HG02763 (cell line): ENCODE measurements at regions not wholly inside any gene's neighbourhood (a gene's known extent, or its start where the extent isn't known, plus 50 kb on each side); places are given as distances from the start of the nearest gene placed in this dataset.

Experiments
- ATAC-seq: cut with Tn5 transposase; IDR thresholded peaks from one replicate; pipeline ENCODE4 v1.9.1; 2021; ENCODE audit warnings: mild to moderate bottlenecking, moderate library complexity; ENCODE audit not compliant: unreplicated experiment

GRCh38 chr18:45413180-45413836 lies 202.0 kb upstream of the SLC14A2 start:
- no peak for ATAC-seq

- ATAC-seq = no peak
Measured at GRCh38 chr18:45415614-45416013, 199.7 kb upstream of the SLC14A2 start.

GRCh38 chr18:45416168-45416567 lies 199.1 kb upstream of the SLC14A2 start:
- ATAC-seq = no peak

- ATAC-seq = no peak
Measured at GRCh38 chr18:45417392-45417791, 197.9 kb upstream of the SLC14A2 start.

GRCh38 chr18:45423659-45424058 lies 191.6 kb upstream of the SLC14A2 start:
- ATAC-seq = no peak

GRCh38 chr18:45430041-45430440 lies 185.2 kb upstream of the SLC14A2 start:
- ATAC-seq = no peak

- ATAC-seq = no peak
Measured at GRCh38 chr18:45435810-45436209, 179.5 kb upstream of the SLC14A2 start.

DNA sequence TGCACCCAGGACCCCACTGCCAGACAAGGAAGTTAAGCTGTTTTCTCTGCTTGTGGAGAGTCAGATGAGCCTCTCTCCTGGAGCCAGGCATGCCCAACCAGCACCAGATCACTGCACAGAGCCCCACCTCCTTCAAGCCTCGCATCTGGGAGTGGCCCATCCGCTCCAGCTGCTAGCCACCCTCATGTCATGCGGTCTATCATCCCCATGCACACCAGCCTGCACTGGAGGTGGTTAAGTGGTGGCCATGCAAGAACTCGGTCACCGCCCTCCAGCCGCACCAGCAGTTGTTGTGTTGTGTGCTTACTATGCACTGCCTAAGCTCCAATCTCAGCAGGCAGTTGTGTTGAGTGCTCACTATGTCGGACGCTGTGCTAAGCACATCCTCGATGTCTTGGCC lies 177.9 kb upstream of the SLC14A2 start:
- no peak for ATAC-seq

- no peak for ATAC-seq
Measured at GRCh38 chr18:45439851-45440645, 175.2 kb upstream of the SLC14A2 start.

DNA sequence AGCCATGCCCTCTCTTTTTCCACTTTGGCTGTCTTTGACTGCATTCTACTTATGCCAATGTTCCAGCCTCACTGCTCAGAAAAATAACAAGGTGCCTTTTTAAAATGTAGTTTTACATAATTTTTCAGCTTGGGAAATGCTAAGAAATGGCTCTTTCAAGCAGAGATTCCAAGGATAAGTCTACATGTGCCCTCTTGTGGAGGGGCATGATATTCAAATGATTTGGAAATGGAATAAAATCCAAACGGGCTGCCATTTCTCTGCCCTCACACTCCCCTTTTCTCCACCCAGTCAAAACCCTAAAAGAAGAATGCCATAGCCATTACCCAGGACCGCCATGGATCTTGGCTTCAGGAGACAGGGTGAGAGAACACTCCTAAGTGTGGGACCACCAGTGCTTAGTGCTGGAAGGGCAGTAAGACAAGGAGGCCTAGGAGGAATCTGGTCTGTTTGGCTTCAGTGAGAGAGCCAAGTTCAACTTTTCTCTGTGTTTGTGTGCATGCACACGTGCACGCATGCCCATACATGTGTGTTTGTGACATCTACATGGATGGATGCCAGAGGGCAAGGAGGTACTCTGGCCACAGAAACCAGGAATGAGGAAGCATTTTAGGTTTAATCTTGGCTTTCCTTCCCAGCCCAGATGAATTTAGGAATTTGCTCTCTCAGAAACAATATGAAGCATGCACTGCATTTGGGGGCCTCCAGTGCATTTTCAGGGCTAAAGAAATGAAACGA lies 174.0 kb upstream of the SLC14A2 start:
- ATAC-seq = no peak

- ATAC-seq = no peak
Measured at GRCh38 chr18:45444040-45444439, 171.2 kb upstream of the SLC14A2 start.

DNA sequence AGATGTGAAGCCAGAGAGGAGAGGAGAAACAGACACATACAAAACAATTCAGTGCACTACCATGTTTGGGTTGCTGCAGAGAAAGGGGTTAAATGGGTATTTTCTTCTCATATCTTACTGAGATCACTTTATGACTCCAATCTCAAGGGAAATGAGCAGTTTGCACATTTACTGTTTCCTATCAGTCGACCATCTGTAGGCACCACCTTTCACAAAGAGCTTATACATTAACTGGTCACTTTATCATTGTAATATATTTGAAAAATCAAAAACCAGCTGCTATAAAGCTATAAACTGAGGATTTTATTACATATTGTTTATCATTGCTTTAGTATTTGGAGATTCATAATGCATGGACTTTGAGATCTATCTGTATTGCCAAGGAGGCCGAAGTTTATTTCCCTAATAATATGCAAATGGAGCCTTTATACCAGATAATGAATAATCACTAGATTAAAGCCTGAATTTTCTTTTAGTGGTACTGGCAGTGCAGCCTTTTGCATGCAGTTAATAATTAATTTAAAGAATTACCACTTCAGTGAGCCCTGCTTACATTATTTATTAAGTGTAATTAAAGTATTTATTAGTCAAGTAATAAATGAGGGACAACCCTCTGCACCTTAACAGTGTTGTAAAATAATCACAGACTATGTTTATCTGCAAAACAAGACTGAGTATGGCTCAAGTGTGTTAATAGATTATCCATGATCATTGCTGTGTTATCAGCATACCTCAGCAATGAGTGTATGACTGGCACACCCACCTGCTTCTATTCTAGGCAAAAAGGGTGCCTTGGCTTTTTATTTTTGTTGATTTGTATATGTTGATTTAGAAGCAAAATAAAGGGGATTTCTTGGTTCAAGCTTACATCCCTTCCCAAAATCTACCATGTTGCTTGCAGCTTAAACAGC lies 167.7 kb upstream of the SLC14A2 start:
- ATAC-seq = no peak

DNA sequence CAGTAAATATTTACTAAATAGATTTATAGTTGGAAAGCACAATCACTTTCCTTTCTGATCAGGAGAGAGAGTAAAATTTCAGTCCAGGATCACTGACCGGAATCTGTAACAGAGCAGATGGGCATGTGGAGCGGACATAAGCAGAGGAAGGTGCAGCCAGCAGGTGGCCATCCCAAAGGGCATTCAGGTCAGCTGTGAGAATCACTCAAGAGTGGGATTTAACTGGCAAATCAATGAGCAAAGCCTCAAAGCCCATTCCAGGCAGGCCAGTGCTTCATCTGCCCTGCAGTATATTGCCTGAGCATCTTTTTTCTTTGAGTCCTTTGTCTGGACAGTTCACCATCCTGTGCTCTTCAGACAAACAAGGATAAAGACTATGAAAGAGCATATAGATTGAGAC lies 166.4 kb upstream of the SLC14A2 start:
- ATAC-seq = no peak

GRCh38 chr18:45449418-45450227 lies 165.7 kb upstream of the SLC14A2 start:
- ATAC-seq = no peak

DNA sequence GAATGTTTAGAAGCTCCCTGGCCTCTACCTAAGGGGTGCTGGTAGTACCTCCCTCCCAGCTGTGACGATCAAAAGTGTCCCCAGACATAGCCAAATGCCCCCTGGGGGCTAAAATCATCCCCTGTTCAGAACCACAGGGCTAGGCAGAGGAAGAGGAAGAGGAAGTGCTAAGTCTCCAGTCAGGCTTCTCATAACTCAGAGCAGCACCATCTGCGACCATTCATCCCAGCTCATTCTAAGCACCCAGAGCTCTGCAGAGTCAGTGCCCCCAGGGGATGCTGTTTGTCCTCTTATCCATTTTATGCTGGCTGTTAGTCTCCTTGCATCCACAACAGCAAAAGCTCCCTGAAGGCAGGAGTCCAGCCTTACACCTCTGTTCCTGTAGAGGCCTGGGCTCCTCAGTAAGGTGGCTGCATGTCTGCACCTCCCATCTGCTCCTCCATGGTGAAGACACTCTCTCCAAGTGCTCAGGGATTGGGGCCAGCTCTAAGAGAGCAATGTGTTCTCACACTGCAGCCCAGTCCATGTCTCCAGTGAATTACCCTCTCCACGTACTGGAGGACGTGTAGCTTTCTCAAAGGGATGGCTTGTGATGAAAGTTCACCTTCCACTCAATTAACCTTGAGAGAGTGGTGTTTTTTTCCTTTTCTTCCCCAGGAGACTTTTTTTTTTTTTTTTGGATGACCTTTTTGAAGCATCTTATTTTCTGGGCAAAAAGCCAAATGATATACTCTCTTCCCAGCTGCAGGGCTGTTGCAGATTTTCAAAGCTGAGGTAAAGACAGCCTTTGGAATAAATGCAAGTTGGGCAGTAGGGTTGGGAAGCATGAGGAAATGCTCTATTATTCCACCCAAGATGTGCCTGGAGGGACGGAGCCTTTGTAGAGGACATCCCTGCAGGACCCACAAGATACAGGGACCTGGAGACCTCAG lies 158.9 kb upstream of the SLC14A2 start:
- no peak for ATAC-seq

DNA sequence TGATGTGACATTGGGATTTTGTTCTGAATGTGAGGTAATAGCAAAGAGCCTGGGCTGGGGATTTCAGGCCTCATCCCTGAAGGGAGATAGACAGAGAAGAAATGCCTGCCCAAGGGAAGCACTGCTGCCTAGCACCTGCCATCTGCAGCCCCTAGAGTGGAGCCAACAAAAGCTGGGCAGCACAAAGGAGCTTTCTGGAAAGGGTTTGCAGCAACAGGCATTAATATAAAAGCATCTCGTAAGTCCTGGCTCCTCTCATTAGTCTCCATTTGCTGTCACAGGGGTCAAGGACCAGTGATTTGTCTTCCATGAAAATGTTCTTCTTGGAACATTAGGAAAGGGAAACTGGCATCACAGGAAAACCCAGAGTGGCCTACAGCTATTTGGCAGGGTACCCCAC lies 157.2 kb upstream of the SLC14A2 start:
- no peak for ATAC-seq

DNA sequence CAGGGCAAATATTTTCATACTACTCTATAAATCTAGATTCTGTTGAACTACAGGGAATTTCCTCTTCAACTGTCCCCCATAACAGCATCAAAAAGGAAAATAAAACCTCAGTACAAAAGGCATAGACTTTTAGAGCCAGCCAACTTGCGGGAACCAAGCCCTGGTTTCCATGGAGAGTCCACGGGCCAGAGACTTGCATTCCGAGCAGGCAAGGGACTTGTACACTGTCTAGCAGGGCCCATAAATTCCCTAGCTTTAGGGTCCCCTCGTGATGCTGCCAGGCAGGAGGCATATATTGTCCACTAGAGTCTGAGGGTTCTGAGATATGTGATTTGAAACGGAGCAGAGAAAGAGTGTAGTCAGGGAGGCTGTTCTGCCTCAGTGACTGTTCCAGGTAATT lies 153.1 kb upstream of the SLC14A2 start:
- ATAC-seq = no peak

DNA sequence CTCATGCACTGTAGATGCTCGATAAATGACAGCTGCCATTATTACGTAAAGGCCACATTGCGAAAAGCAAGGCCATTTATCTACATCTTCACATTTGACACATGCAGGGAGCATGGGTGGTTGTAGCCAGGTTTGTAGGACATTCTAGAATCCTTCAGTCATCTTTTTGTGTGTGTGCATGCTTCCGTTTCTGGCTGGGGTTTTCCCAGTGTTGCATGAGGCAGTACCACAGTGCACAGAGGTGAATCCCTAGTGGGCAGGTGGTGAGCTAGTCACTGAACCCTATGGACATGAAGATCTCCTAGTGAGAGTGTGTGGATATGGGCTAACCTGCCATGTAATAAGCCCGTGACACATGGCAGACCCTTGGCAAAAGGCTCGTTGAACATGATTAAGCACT lies 151.8 kb upstream of the SLC14A2 start:
- ATAC-seq = no peak

- ATAC-seq = no peak
Measured at GRCh38 chr18:45464619-45465018, 150.7 kb upstream of the SLC14A2 start.
